Kidney (tissue), 13 donors: ENCODE measurements at regions not wholly inside any gene's neighbourhood (a gene's known extent, or its start where the extent isn't known, plus 50 kb on each side); places are given as distances from the start of the nearest gene placed in this dataset.

Experiments
- DNase-seq, 5 donors: peaks; one replicate each; pipeline ENCODE4 v3.0.0-alpha.2; 2013 to 2020
- FAIRE-seq: peaks from 2 replicates; lab custom pipeline; 2012; peaks lifted over from hg19 to GRCh38; lab: Jason Lieb, UNC
- H3K27ac ChIP-seq, 2 donors: one replicate each; pipeline ENCODE4 v1.7.0; 2013; ENCODE audit warnings: low read depth in 2 of 2, low read length in 2 of 2, inconsistent platforms in 1 of 2
- H3K27me3 ChIP-seq: one replicate; pipeline ENCODE4 v1.7.1; 2013; ENCODE audit warnings: low read length, inconsistent platforms; ENCODE audit not compliant: control insufficient read depth, insufficient read depth
- H3K36me3 ChIP-seq, 3 donors: one replicate each; pipeline versions ENCODE4 v1.7.0 to v1.7.1; 2013; ENCODE audit warnings: low read length in 3 of 3, control low read depth in 1 of 3, inconsistent platforms in 1 of 3; ENCODE audit not compliant: insufficient read depth in 3 of 3, control insufficient read depth in 2 of 3
- H3K4me1 ChIP-seq, 3 donors: one replicate each; pipeline versions ENCODE4 v1.7.0 to v1.7.1; 2013; ENCODE audit warnings: low read length in 3 of 3, inconsistent platforms in 1 of 3, low read depth in 1 of 3; ENCODE audit not compliant: control insufficient read depth in 2 of 3, insufficient read depth in 2 of 3
- H3K4me3 ChIP-seq, 3 donors: one replicate each; pipeline versions ENCODE4 v1.7.0 to v1.8.1; 2013; ENCODE audit warnings: low read length in 3 of 3, control low read depth in 1 of 3, inconsistent platforms in 1 of 3
- H3K9ac ChIP-seq, 3 donors: one replicate each; pipeline versions ENCODE4 v1.7.0 to v1.7.1; 2013; ENCODE audit warnings: low read length in 3 of 3, control low read depth in 1 of 3, inconsistent platforms in 1 of 3
- H3K9me3 ChIP-seq, 3 donors: one replicate each; pipeline versions ENCODE4 v1.7.0 to v1.7.1; 2013; ENCODE audit warnings: low read length in 3 of 3, control low read depth in 1 of 3, inconsistent platforms in 1 of 3; ENCODE audit not compliant: control insufficient read depth in 2 of 3, insufficient read depth in 1 of 3
- intact Hi-C: fragments of 100-400 bp; cut with DNase I; formaldehyde crosslinking; loops from one replicate; pipeline ENCODE4 v1.11.1; 2022
- TF ChIP-seq, protein P1 (sequence below): IDR thresholded peaks from 3 replicates; pipeline ENCODE4 v1.5.1; 2012; ENCODE audit warnings: mild to moderate bottlenecking, moderate library complexity, borderline replicate concordance; ENCODE audit not compliant: insufficient read depth; ENCODE audit errors: extremely low read depth
- donor health status: control.
- donor health status: control.
- donor health status: control.
- donor health status: control.
- donor health status: control.
- donor health status: DM: yes; HTN: yes; CAD: no.
- donor health status: Normal renal cell carcinoma (clear cell type).

DNA sequence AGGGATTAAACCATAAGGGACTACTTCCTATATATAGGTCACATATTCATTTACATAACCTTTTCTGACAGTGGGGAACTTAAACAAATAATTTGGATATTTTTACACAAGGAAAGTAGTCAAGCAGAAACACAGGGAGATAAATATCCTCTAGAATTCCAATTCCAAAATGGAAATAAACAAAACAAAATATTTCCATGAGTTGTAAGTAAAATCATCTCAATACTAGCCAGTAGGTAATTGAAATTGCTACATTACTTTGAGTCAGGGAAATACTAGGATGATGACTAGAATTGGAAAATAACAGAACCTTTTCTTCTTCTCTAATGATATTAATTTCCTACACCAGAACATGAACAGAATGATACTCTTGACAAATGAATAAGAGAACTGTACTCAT is 1308.1 kb upstream of the GJE1 start:
- Histone ChIP-seq H3K9me3 (no peaks in the 10 kb centered on the region), H3K4me1 (no peaks in the 10 kb centered on the region), H3K9ac (no peak overlapping the region), H3K4me3 (no peak overlapping the region), H3K27ac (no peak overlapping the region), H3K36me3 (no peaks in the 10 kb centered on the region), H3K27me3 (no peaks in the 10 kb centered on the region)
- no peak for DNase-seq
- intact Hi-C loops: no loop called here
- FAIRE-seq: no peak
- TF ChIP-seq, protein P1, sequence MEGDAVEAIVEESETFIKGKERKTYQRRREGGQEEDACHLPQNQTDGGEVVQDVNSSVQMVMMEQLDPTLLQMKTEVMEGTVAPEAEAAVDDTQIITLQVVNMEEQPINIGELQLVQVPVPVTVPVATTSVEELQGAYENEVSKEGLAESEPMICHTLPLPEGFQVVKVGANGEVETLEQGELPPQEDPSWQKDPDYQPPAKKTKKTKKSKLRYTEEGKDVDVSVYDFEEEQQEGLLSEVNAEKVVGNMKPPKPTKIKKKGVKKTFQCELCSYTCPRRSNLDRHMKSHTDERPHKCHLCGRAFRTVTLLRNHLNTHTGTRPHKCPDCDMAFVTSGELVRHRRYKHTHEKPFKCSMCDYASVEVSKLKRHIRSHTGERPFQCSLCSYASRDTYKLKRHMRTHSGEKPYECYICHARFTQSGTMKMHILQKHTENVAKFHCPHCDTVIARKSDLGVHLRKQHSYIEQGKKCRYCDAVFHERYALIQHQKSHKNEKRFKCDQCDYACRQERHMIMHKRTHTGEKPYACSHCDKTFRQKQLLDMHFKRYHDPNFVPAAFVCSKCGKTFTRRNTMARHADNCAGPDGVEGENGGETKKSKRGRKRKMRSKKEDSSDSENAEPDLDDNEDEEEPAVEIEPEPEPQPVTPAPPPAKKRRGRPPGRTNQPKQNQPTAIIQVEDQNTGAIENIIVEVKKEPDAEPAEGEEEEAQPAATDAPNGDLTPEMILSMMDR: no peak

- H3K9me3 ChIP-seq: no peaks in the 10 kb centered on the region
- DNase-seq (no peak), FAIRE-seq (no peak)
- H3K4me1 ChIP-seq: no peaks in the 10 kb centered on the region
- H3K4me3 ChIP-seq: no peak overlapping the region
- TF ChIP-seq, protein P1: no peak
- no peak overlapping the region for H3K9ac ChIP-seq
- no peaks in the 10 kb centered on the region for H3K27me3 ChIP-seq
- H3K36me3 ChIP-seq: no peaks in the 10 kb centered on the region
- intact Hi-C loops: no loop called here
- no peak overlapping the region for H3K27ac ChIP-seq
Observed at GRCh38 chr6:140821196-140821595, 1311.5 kb upstream of the GJE1 start.

- no peak overlapping the region for H3K4me3 ChIP-seq
- DNase-seq: no peak
- H3K9me3 ChIP-seq: peaks cover 0 to 2% (median 0%) of the 10 kb centered on the region in 3 donors
- no peak overlapping the region for H3K27ac ChIP-seq
- H3K4me1 ChIP-seq: no peaks in the 10 kb centered on the region
- TF ChIP-seq, protein P1: no peak
- FAIRE-seq: no peak
- intact Hi-C loops: no loop called here
- no peaks in the 10 kb centered on the region for H3K36me3 ChIP-seq
- H3K27me3 ChIP-seq: no peaks in the 10 kb centered on the region
- no peak overlapping the region for H3K9ac ChIP-seq
Observed at GRCh38 chr6:140817176-140817575, 1315.5 kb upstream of the GJE1 start.

DNA sequence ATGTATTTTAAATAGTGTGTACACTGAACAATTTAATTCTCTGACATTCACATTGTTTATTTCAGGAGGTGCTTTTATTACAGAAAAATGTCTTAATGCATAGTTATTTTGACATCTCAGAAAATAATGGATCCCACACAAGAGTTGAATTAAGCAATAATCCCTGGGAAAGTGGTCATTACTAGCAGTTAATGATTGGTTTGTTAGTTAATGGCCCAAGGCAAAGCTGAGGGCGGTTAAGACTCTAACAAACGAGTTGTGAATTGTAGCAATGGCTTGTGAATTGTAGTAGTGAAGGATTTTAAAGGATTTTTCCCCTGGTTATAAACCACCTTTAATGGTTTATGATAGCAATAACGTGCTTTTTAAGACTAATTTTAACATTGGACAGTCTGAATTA is 1316.0 kb upstream of the GJE1 start:
- DNase-seq (peak in 2 of 5 donors; percentile 10 to 29), FAIRE-seq (no peak)
- Histone ChIP-seq H3K27ac (no peak overlapping the region), H3K4me1 (no peaks in the 10 kb centered on the region), H3K9ac (no peak overlapping the region), H3K9me3 (peaks cover 0 to 2% (median 0%) of the 10 kb centered on the region in 3 donors), H3K27me3 (no peaks in the 10 kb centered on the region), H3K4me3 (no peak overlapping the region), H3K36me3 (no peaks in the 10 kb centered on the region)
- intact Hi-C loops: no loop called here
- TF ChIP-seq, protein P1: no peak
